IMR-90 (cell line): ENCODE measurements at regions not wholly inside any gene's neighbourhood (a gene's known extent, or its start where the extent isn't known, plus 50 kb on each side); places are given as distances from the start of the nearest gene placed in this dataset.

ENCODE experiments used
- ATAC-seq: fragments of 200-7000 bp; cut with Tn5 transposase; 2 replicates; pipeline ENCODE4 v1.9.1; 2020; ENCODE audit warnings: low read depth, mild to moderate bottlenecking, moderate library complexity
- BruUV-seq: library from RNA; stranded (reverse); fragments of 400-500 nt; replicated peaks from 2 replicates; lab custom pipeline; 2021; lab: Mats Ljungman, UMichigan
- CTCF ChIA-PET: fragments of 300-600 bp; formaldehyde crosslinking; extraction: SDS; loops from one replicate; lab custom pipeline; 2021; ENCODE audit warnings: antibody characterized with exemption; lab: Yijun Ruan, JAX
- POLR2A ChIA-PET: fragments of 300-600 bp; sonication (Branson Sonifier 250); formaldehyde crosslinking; loops from one replicate; lab custom pipeline; 2022; ENCODE audit warnings: antibody characterized with exemption; ENCODE audit not compliant: unreplicated experiment; lab: Charles Lee
- DNase-seq: peaks from one replicate; pipeline ENCODE4 v3.0.0; 2013
- H2AFZ ChIP-seq: replicated peaks from 2 replicates; pipeline ENCODE3; 2013; ENCODE audit warnings: low read length, mild to moderate bottlenecking; ENCODE audit not compliant: poor library complexity
- H2AK5ac ChIP-seq: 2 replicates; pipeline ENCODE4 v1.6.1; 2013; ENCODE audit warnings: low read depth, low read length, inconsistent platforms
- H2AK9ac ChIP-seq: replicated peaks from 2 replicates; pipeline ENCODE3; 2013; ENCODE audit warnings: mild to moderate bottlenecking, low read depth, low read length, moderate library complexity; ENCODE audit not compliant: poor library complexity
- H2BK120ac ChIP-seq: 2 replicates; pipeline ENCODE4 v1.6.1; 2013; ENCODE audit warnings: low read depth, low read length, inconsistent platforms
- H2BK15ac ChIP-seq: 3 replicates; pipeline ENCODE4 v1.6.1; 2013; ENCODE audit warnings: low read depth, low read length, inconsistent platforms
- H2BK20ac ChIP-seq: 2 replicates; pipeline ENCODE4 v1.6.1; 2013; ENCODE audit warnings: low read depth, mild to moderate bottlenecking, inconsistent platforms, low read length, moderate library complexity
- H2BK5ac ChIP-seq: 2 replicates; pipeline ENCODE4 v1.6.1; 2013; ENCODE audit warnings: mild to moderate bottlenecking, low read depth, low read length, inconsistent platforms; ENCODE audit not compliant: poor library complexity, severe bottlenecking
- H3K14ac ChIP-seq: replicated peaks from 2 replicates; pipeline ENCODE4 v1.6.1; 2013; ENCODE audit warnings: low read depth, low read length, inconsistent platforms
- H3K18ac ChIP-seq: 2 replicates; pipeline ENCODE4 v1.6.1; 2013; ENCODE audit warnings: low read depth, low read length, control low read depth
- H3K23ac ChIP-seq: 2 replicates; pipeline ENCODE4 v1.6.1; 2013; ENCODE audit warnings: low read depth, low read length, inconsistent platforms
- H3K27ac ChIP-seq: 2 replicates; pipeline ENCODE4 v1.5.1; 2013; ENCODE audit warnings: mild to moderate bottlenecking, control low read depth, low read length; ENCODE audit not compliant: insufficient read depth
- H3K27me3 ChIP-seq: 2 replicates; pipeline ENCODE4 v1.6.1; 2013; ENCODE audit warnings: low read length; ENCODE audit not compliant: control insufficient read depth, insufficient read depth
- H3K36me3 ChIP-seq: 2 replicates; pipeline ENCODE4 v1.6.1; 2013; ENCODE audit warnings: low read length, mixed read lengths; ENCODE audit not compliant: control insufficient read depth, insufficient read depth
- H3K4ac ChIP-seq: 2 replicates; pipeline ENCODE4 v1.6.1; 2013; ENCODE audit warnings: low read depth, low read length, inconsistent platforms
- H3K4me1 ChIP-seq: 2 replicates; pipeline ENCODE4 v1.6.1; 2013; ENCODE audit warnings: low read length, mixed read lengths; ENCODE audit not compliant: control insufficient read depth, insufficient read depth
- H3K4me2 ChIP-seq: 2 replicates; pipeline ENCODE4 v1.6.1; 2013; ENCODE audit warnings: low read depth, mild to moderate bottlenecking, control low read depth, low read length, moderate library complexity
- H3K4me3 ChIP-seq: 2 replicates; pipeline ENCODE4 v1.5.1; 2013; ENCODE audit warnings: low read depth, mild to moderate bottlenecking, control low read depth, low read length, moderate library complexity; ENCODE audit not compliant: insufficient read depth
- H3K56ac ChIP-seq: 2 replicates; pipeline ENCODE4 v1.6.1; 2013; ENCODE audit warnings: low read length, inconsistent platforms; ENCODE audit not compliant: insufficient read depth; ENCODE audit errors: extremely low read depth
- H3K79me1 ChIP-seq, 2 experiments: 2 replicates each; pipeline ENCODE4 v1.6.1; 2013; ENCODE audit warnings: low read length in 2 of 2, inconsistent platforms in 1 of 2, low read depth in 1 of 2
- H3K9ac ChIP-seq: 2 replicates; pipeline ENCODE4 v1.6.1; 2013; ENCODE audit warnings: low read depth, low read length, control low read depth
- H3K9me1 ChIP-seq: 2 replicates; pipeline ENCODE4 v1.6.1; 2013; ENCODE audit warnings: low read length, inconsistent platforms; ENCODE audit not compliant: insufficient read depth
- H3K9me3 ChIP-seq: 2 replicates; pipeline ENCODE4 v1.6.1; 2013; ENCODE audit warnings: low read length; ENCODE audit not compliant: control insufficient read depth, insufficient read depth
- H4K20me1 ChIP-seq: 2 replicates; pipeline ENCODE4 v1.6.1; 2013; ENCODE audit warnings: low read length, inconsistent platforms; ENCODE audit not compliant: insufficient read depth
- H4K5ac ChIP-seq: 2 replicates; pipeline ENCODE4 v1.6.1; 2013; ENCODE audit warnings: mild to moderate bottlenecking, low read depth, low read length, control low read depth
- H4K8ac ChIP-seq, 2 experiments: 2 replicates each; pipeline ENCODE4 v1.6.1; 2013; ENCODE audit warnings: low read depth in 2 of 2, low read length in 2 of 2, control low read depth in 1 of 2, inconsistent platforms in 1 of 2
- H4K91ac ChIP-seq: 2 replicates; pipeline ENCODE4 v1.6.1; 2013; ENCODE audit warnings: low read depth, low read length, inconsistent platforms; ENCODE audit not compliant: insufficient read depth
- BHLHE40 ChIP-seq: fragments of 150-350 bp; IDR thresholded peaks from 2 replicates; pipeline ENCODE4 v1.6.1; 2016; ENCODE audit warnings: mild to moderate bottlenecking, low read depth, low read length
- CEBPB ChIP-seq: IDR thresholded peaks from 2 replicates; pipeline ENCODE4 v1.6.1; 2012; ENCODE audit warnings: low read depth, low read length, improper control_type of control experiment
- CHD1 ChIP-seq: IDR thresholded peaks from 2 replicates; pipeline ENCODE4 v1.6.1; 2012; ENCODE audit warnings: low read depth, low read length, improper control_type of control experiment
- CTCF ChIP-seq: conservative IDR thresholded peaks from 2 replicates; pipeline ENCODE4 v1.5.1; 2012; ENCODE audit warnings: mild to moderate bottlenecking, low read depth, low read length, improper control_type of control experiment
- ELK1 ChIP-seq: fragments of 150-350 bp; IDR thresholded peaks from 2 replicates; pipeline ENCODE4 v1.6.1; 2016; ENCODE audit warnings: low read depth, mild to moderate bottlenecking, low read length, moderate library complexity, borderline replicate concordance
- FOS ChIP-seq: fragments of 150-350 bp; IDR thresholded peaks from 2 replicates; pipeline ENCODE4 v1.6.1; 2016; ENCODE audit warnings: low read depth, low read length
- MAFK ChIP-seq: IDR thresholded peaks from 2 replicates; pipeline ENCODE4 v1.6.1; 2012; ENCODE audit warnings: low read depth, low read length, improper control_type of control experiment
- MAZ ChIP-seq: IDR thresholded peaks from 2 replicates; pipeline ENCODE4 v1.6.1; 2012; ENCODE audit warnings: low read depth, mild to moderate bottlenecking, low read length, improper control_type of control experiment, moderate library complexity, borderline replicate concordance
- MXI1 ChIP-seq: IDR thresholded peaks from 2 replicates; pipeline ENCODE4 v1.6.1; 2012; ENCODE audit warnings: low read depth, mild to moderate bottlenecking, low read length, moderate library complexity, borderline replicate concordance
- NFE2L2 ChIP-seq: fragments of 150-350 bp; IDR thresholded peaks from 2 replicates; pipeline ENCODE4 v1.6.1; 2016; ENCODE audit warnings: low read depth, mild to moderate bottlenecking, low read length
- POLR2A ChIP-seq: IDR thresholded peaks from 2 replicates; pipeline ENCODE4 v1.6.1; 2012; ENCODE audit warnings: mild to moderate bottlenecking, low read depth, low read length
- RAD21 ChIP-seq: IDR thresholded peaks from 2 replicates; pipeline ENCODE4 v1.6.1; 2012; ENCODE audit warnings: low read length, improper control_type of control experiment
- RCOR1 ChIP-seq: IDR thresholded peaks from 2 replicates; pipeline ENCODE4 v1.6.1; 2012; ENCODE audit warnings: mild to moderate bottlenecking, low read length, improper control_type of control experiment; ENCODE audit not compliant: insufficient replicate concordance
- RFX5 ChIP-seq: IDR thresholded peaks from 2 replicates; pipeline ENCODE4 v1.8.0; 2012; ENCODE audit warnings: low read depth, mild to moderate bottlenecking, low read length, moderate library complexity
- SMC3 ChIP-seq: fragments of 150-350 bp; IDR thresholded peaks from 2 replicates; pipeline ENCODE4 v1.6.1; 2016; ENCODE audit warnings: low read depth, mild to moderate bottlenecking, antibody characterized with exemption, low read length, moderate library complexity
- USF2 ChIP-seq: fragments of 150-350 bp; IDR thresholded peaks from 2 replicates; pipeline ENCODE4 v1.6.1; 2017; ENCODE audit warnings: mild to moderate bottlenecking, antibody characterized with exemption, low read length, low read depth
- WGBS, 2 experiments: methylation state at CpG; one replicate each; pipeline versions ENCODE4 v1.1.5 to v1.1.7; 2013; ENCODE audit warnings: missing lambda C conversion rate in 2 of 2; ENCODE audit not compliant: insufficient read length in 1 of 2; ENCODE audit errors: extremely low coverage in 2 of 2; 5-methylcytosine and 5-hydroxymethylcytosine counted together
- dilution Hi-C: fragments of 300-500 bp; cut with HindIII; formaldehyde crosslinking; loops from one replicate; pipeline ENCODE4 v1.14.3; 2018; ENCODE audit warnings: low sequenced_read_pairs; ENCODE audit not compliant: unreplicated experiment
- in situ Hi-C: fragments of 300-500 bp; cut with MboI; formaldehyde crosslinking; loops from 3 replicates; pipeline ENCODE4 v1.14.3; 2019; ENCODE audit warnings: low sequenced_read_pairs, inconsistent platforms, mixed read lengths
- intact Hi-C: fragments of 100-400 bp; cut with micrococcal nuclease; formaldehyde crosslinking; loops from 2 replicates; pipeline ENCODE4 v1.10.0; 2022

- no peak overlapping the region for H2BK20ac ChIP-seq
- no peak overlapping the region for H2BK15ac ChIP-seq
- no peak overlapping the region for H4K8ac ChIP-seq
- no peak overlapping the region for H2AK9ac ChIP-seq
- in situ Hi-C loops (no loop called here), dilution Hi-C loops (no loop called here), intact Hi-C loops (no loop called here)
- no peak for ATAC-seq
- DNase-seq = no peak
- BruUV-seq = no TSS peak
- no peak overlapping the region for H3K14ac ChIP-seq
- ChIA-PET CTCF (no interaction called here), POLR2A (no interaction called here)
- TF ChIP-seq NFE2L2 (no peak), CHD1 (no peak), BHLHE40 (no peak), CTCF (no peak), RFX5 (no peak), FOS (no peak), SMC3 (no peak), CEBPB (no peak), RCOR1 (no peak), MAFK (no peak), MAZ (no peak), POLR2A (no peak), ELK1 (no peak), RAD21 (no peak), USF2 (no peak), MXI1 (no peak)
- H4K91ac ChIP-seq = no peak overlapping the region
- H3K18ac ChIP-seq = no peak overlapping the region
- H3K27me3 ChIP-seq = no peaks in the 10 kb centered on the region
- H3K9ac ChIP-seq = no peak overlapping the region
- no peaks in the 10 kb centered on the region for H3K4me1 ChIP-seq
- no peak overlapping the region for H3K27ac ChIP-seq
- no peaks in the 10 kb centered on the region for H3K79me1 ChIP-seq
- H2BK5ac ChIP-seq = no peak overlapping the region
- 0% methylated on average over 1 of the region's 1 CpG; no CpG with 5 or more reads in 1 of the 2 experiments for WGBS, 2 experiments
- no peaks in the 10 kb centered on the region for H3K36me3 ChIP-seq
- no peak overlapping the region for H3K4me3 ChIP-seq
- no peak overlapping the region for H2BK120ac ChIP-seq
- no peak overlapping the region for H2AK5ac ChIP-seq
- H3K9me1 ChIP-seq = no peaks in the 10 kb centered on the region
- H2AFZ ChIP-seq = no peak overlapping the region
- H4K20me1 ChIP-seq = no peaks in the 10 kb centered on the region
- no peak overlapping the region for H3K23ac ChIP-seq
- H3K4ac ChIP-seq = no peak overlapping the region
- H4K5ac ChIP-seq = no peak overlapping the region
- H3K4me2 ChIP-seq = no peak overlapping the region
- no peaks in the 10 kb centered on the region for H3K9me3 ChIP-seq
- H3K56ac ChIP-seq = no peak overlapping the region
Observed at GRCh38 chr3:41089566-41089965, 109.7 kb upstream of the CTNNB1 start.
